ENCODE measurements at regions not wholly inside any gene's neighbourhood (a gene's known extent, or its start where the extent isn't known, plus 50 kb on each side); places are given as distances from the start of the nearest gene placed in this dataset.
"Not testable (repeated sequence)": the region's sequence is repeated elsewhere in the genome, so short reads cannot be mapped to it uniquely, and the experiment has no call there.

DNA sequence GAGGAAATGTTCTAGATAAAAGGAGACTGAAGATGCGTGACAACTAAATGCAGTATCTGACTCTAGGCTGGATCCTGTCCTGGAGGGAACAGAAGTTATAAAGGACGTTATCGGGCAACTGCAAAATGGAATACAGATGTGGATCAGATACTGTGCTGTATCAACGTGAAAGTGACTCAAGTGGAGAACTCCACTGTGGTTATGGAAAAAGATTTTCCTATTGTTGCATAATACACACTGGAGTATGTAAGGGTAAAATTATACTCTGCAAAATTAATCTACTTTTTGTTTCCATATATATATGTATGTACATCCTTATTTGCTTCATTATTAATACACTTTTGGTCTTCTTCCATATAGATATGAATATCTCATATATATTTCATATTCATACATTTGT is 654.0 kb downstream of the QKI start:
- no peak for DNase-seq (ENCODE audit: low read depth)

DNA sequence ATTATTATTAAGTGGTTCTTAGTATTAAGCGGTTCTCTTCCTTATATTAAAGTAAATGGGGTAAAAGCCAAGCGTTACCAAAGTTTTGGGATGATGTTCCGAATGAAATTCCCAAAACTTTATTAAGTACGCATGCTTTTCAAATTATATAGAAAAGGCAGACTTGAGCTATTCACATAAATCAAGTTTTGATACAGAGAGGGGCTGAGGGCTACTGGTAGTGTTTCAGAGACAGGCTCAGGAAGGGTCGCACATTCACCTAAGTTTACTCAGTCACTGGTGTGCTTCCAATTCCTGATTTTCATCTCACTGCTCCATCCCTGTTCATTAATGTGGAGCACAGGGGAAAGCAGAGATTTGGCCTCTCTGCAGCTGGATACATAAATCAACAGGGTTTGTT is 652.2 kb downstream of the QKI start:
- DNase-seq (ENCODE audit: low read depth), result no peak

DNA sequence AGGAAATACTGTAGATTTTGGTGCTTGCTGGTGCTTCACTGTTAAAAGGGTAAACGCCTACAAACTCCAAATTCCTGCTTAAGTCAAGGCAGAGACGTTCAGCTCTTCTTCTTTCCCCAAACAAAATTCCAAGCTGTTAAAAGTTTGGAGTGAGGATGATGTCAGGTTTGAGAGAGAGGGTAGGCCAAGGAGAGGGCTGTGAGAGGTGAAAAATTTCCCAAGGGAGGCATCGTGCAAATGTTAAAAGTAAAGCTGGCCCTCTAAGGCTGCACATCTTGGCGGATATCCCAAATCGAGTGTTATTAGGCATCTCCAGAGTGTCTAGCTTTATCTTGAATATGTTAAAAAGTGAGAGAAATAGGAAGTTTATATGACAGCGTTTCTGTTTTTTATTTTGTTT is 651.8 kb downstream of the QKI start:
- no peak for DNase-seq (ENCODE audit: low read depth)

DNA sequence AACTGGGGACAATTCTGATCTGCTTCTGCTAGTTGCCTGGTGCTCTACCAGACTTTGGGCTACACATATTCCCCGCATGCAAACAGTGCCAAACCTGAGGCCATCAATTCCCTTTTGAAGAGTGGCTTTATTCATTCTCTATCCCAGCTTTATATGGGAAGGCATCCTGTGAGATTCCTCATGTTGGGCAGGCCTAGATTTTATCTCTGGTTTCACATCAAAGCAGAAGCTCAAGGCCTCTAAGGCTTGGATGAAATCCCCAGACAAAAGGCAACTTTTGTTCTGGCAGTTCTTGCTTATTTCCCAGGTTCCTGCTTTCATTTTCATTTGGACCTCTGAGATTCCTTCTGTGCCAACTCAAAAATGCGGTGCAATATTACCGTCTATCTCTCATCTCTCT is 648.8 kb downstream of the QKI start:
- no peak for DNase-seq (ENCODE audit: low read depth)

DNA sequence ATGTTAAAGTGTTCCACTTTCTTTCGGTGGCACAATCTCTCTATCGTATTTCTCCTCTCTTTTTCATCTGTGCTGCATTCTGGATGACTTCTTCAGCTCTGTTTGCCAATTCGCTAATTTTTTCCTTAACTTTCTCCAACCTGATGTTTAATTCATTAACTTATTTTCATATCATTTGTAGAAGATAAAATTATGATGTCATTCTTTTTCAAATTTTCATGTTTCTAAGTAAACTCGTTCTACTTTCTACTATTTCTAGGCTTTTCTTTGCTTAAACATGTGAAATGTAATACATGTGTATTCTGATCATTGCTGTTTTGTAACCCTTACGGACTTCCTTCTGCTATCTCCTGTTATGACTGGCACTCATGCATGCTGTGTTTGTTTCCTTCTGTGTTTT is 648.4 kb downstream of the QKI start:
- no peak for DNase-seq (ENCODE audit: low read depth)

DNA sequence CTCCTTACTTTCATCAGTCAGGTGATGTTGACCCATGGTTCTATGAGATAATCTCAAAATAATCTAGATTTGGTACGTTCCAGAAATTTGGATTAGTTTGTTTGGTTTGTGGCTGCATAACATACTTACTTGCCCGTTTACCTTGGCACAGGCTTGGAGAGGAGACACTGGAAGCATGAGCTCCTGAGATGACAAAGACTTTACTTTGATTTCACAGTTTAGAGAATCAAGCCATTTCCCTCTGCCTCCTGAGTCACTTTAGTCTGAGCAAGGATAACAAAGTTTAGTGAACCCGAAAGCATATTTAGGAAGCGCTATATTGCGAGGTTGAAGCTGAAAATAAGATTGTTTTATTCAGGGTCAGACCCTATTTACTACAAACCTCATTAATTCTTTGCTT is 643.4 kb downstream of the QKI start:
- no peak for DNase-seq (ENCODE audit: low read depth)

DNA sequence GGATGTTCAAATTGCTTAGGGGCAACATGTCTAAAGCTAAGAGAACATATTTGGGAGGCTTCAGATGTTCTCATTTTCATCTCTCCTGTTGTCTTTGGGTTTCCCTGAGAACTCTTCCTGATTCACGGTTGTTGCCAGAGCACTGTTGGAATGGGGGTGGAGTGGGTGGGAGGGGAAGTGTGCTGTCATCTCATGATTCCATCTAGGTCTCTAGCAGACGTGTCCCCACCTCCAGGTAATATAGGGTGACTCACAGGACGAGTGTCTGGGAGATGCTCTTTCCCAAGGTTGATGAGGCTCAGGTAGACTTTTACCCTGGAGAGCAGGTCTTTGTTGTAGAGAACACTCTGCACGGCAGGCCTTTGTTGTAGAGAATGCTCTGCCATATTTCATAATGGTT is 636.9 kb downstream of the QKI start:
- DNase-seq (ENCODE audit: low read depth), result no peak

DNA sequence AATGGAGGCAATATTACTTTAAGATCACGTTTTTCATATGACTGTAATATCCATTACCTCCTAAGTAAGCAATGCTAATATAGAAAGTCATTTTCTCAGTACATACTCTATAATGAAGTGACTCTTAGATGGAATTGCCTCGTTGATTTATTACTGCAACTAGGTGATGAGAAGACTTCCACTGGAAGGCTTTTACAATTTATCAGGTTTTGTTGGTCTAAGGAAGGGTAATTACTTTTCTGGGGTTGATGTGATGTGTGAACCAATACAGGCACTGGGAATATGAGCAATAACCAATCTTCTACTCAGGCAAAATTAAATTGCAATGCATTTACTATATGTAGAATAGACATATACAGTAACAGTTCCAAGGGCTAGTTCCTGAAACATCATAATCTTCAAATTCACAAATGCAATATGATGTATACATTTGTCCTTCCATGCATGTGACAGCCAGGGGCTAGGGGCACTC is 635.0 kb downstream of the QKI start:
- no peak for DNase-seq (ENCODE audit: low read depth)

DNA sequence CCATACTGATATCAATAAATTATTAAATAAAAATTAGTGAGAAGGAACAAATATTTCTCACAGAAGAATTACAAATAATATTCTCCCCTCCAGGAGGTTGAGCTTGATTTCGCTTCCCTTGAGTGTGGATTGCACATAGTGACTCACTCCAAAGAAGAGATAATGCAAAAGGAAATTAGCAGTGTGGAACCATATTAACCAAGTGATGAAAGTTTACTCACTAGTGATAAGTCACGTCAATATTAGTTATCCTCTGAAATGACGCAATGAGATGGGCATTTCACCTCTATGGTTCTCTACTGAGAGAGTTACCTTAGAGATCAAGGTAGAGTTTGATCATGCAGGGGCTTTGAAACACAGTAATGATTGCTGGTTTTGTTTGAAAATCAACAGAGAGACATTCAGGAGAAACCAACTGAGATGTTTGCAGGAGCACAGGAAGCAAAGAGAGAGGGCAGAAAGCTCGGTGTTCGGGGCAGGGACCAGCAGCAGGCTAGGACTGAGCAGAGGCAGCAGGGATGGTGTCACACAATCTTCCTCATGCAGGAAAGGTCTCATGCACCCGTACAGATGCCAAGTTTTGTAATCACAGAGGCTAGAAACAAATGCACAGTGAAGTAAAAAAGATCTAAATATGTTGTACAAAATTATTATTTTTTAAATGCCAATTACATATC is 634.5 kb downstream of the QKI start:
- DNase-seq (ENCODE audit: low read depth), result no peak

DNA sequence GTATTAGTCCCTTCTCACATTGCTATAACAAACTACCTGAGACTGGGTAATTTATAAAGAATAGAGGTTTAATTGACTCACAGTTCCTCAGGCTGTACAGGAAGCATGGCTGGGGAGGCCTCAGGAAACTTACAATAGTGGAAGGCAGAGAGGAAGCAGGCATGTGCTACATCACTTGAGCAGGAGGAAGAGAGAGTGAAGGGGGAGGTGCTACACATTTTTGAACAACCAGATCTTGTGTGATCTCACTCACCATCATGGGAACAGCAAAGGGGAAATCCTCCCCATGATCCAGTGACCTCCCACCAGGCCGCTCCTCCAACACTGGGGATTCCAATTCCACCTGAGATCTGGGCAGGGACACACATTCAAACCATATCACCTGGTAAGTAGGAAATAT is 630.6 kb downstream of the QKI start:
- DNase-seq (ENCODE audit: low read depth), result no peak

DNA sequence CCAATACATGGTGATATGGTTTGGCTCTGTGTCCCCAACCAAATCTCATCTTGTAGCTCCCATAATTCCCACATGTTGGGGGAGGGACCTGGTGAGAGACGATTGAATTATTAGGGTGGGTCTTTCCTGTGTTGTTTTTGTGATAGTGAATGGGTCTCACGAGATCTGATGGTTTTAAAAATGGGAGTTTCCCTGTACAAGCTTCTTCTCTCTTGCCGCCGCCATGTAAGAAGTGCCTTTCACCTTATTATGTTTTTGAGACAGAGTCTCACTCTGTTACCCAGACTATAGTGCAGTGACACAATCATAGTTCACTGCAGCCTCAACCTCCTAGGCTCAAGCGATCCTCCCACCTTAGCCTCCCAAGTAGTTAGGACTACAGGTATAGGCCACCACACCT is 629.1 kb downstream of the QKI start:
- not testable (repeated sequence) for DNase-seq (ENCODE audit: low read depth)

DNA sequence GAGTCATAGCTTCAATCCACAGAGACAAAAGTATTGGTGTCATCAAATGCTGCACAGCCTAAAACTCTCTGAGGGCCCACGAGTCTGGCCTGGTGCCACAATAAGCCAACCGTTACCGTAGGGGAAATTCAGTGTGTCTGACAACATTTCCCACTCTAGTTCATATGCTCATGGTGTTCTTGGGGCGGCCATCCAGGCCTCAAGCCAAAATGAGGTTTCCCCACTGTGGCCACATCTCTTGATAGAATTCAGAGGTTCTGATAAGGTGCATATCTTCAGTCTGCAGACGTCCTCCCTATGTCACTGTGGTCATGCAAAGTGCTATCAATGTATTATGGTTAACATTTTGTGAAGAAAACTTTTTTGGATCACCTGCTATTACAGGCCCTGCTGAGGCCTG is 627.7 kb downstream of the QKI start:
- DNase-seq (ENCODE audit: low read depth), result no peak

DNA sequence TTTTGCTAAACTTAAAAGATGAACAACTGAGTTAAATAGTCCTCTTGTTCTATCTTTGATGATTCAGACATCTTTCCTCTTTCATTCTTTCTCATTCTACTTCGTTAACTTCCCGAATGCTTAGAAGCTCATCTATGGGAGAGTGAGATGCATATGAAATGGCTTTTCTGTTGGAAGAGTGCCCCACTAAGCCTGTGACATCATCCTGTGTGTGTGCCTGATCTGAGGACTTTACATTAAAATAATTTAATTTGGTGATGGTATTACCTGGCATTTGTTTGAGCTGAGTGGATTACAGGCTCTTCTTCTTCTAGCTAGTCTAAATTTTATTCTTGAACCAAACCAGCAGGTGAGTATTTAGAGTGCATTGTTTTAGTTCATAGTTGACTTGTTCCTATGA is 626.5 kb downstream of the QKI start:
- no peak for DNase-seq (ENCODE audit: low read depth)

DNA sequence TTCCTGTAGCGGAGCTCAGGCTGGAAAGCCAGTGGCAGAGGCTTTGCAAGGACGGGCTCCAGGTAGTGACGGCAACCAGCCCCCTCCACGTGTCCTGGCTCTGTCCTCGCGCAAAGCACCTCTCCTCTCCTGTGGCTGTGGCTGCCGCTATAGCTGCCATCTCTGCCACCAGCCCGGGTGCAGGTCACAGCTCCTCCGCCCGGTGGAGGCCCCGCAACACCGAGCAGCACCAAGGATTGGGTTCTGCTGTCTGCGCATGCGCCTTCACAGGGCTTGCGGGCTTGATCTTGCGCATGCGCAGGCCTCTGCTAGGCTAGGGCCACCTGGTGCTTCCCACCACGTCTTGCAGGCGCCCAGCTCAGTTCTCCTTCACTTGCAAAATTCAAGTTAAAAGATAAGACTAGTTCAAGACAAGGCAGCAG is 625.4 kb downstream of the QKI start:
- DNase-seq (ENCODE audit: low read depth), result peak; percentile 34

DNA sequence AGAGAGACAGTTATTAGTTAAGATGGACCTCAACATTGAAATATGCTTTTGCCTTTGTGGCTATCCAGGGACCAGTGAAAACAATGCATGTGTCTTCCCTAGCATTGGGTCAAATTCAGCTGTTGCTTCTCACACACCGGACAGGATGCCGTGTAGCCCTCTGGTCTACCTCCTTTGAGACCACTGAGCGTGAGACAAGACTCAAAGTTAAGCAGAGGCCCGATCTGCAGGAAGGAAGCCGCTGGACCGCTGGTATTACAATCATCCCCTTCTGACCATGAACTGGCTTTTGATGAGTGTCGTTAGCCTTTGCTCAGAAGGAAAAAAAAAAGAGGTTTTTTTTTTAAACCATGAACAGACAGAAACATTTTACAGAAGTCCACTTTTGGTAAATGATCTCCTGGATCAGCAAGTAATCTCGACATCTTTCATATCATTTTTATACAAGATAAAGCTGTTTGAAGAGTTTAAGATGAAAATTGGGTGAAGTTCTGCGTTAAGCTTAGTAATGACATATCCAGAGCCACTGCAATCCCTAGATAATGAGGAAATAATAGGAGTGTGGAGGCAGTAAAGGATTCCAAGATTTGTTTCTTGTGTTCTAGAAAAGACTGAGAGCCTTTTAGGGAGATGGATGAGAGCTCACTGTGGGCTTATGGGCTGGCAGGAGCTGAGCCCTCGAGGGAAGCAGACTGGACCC is 622.8 kb downstream of the QKI start:
- DNase-seq (ENCODE audit: low read depth), result no peak

DNA sequence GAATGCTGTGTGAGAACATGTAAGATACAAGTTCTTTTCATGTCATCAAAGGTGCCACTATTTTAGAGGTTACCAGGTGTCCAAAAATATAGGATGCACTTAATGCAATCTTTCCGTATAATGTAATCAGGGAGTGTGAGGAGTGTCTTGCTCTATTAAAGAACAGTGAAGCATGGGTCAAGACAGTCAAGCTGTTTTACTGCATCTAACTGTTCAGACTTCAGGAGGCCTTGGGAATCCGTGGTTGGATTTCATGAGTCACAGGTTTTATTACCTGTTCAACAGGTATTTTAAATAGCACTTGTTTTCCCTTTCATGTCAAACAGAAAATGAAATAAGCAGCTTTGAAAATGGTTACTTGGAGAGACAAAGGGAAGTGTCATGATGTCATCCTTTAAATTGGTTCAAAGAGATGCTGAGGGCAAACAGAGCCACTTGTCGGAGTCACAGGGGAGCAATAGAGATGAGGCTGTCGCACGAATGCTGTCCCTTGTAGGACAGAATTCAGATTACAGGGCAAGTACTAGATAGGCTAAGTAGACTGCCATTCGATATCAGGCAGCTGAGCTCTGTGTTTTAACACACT is 621.5 kb downstream of the QKI start:
- no peak for DNase-seq (ENCODE audit: low read depth)

DNA sequence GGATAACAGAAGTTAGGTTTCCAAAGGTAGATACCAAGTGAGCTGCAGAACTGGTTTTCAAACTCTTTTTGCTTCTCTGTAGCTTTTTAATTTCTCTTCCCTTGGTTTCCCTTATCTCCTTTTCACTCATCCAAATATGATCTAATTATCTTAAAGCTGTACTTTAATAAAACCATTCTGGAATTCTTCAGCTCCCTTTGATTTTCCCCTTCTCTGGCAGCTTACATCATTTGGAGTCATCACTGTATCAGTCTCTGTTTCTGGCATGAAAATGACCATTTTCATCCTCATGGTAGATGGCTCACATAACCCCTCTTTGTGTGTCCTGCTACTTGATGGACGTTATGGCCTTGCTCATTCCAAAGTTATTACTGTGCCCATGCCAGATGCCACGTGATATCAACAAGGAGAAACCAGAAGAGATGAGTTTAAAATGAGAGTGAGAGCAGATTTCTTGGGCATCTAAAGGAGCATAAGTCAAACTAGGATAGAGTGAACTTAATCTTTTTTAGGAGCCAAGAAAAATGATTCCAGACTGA is 620.2 kb downstream of the QKI start:
- no peak for DNase-seq (ENCODE audit: low read depth)

DNA sequence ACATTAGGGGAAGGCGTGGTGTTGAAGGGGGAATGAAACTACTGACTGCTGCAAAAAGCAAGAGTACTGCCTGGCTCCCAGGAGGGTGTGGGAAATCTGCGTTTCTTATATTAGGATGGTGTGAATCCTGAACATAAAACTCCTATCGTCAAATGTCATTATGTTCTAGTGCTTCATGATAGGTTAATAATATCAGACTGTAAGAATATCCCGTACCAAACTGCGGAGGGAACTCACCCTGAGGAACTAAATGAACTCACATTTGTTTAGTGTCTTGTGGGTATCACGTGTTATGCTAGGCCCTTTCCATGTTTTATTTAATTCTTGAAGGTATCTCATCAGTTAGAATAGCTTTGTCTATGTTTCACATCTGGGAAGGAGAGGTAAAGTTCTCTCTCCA is 610.7 kb downstream of the QKI start:
- DNase-seq (ENCODE audit: low read depth), result no peak

DNA sequence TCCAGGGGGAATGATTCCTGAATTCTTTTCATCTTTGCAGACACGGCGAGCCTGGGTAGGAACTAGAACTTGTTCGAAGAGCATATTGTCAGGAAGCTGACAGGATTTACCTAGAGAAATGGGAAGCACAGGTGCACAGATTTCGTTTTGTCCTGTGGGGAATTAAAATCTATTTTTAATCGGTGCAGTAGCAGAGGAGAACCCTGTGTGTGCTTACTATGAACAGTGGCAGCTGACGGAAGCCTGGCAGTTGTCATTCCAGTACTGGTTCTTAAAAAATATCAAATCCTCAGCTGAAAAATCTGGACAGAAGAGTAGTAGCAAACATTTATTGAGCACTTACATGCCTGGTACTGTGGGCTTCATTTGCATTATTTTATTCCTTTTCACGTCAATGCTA is 609.0 kb downstream of the QKI start:
- DNase-seq (ENCODE audit: low read depth), result no peak

DNA sequence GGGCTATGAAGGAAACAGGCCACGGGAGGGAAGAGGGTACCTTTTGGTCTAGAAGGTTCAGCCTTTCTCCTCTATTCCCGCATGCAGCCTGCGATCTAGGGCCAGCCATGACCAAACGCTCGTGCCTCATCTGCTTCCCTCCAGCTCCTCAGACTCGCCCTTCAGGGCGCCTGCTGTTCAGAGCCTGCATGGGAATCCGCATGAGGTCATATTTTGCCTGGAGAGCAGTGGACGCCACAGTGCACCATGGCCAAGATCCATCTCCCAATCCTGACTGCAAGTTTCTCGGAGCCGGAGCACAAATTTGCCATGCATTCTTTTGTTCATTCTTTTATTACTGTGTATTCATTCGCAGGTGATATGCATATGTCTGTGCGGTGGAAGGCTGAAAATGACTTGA is 608.1 kb downstream of the QKI start:
- DNase-seq (ENCODE audit: low read depth), result no peak

DNA sequence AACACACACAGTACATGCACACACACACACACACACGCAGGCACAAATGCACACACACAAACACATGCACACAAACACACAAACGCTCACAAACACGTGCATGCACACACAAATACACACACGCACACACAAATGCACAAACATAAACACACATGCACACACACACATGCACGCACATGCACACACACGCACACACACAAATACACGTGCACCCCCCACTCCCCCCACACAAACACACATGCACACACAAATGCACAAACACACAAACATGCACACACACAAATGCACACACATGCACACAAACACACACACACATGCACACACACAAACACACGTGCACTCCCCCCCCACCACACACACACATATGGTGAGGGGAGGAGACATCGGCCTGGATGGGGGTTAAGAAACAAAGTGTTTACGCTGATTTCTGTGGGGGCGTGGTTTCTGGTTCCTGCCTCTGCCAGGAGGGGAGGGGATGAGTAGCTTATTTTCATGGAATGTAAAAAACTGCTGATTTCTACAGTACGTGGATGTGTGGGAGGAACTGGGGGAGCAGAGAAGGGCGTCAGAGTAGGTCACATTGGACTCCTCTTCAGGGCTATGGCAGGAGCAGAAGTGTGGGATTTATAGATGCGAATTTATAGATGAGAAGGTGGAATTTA is 607.2 kb downstream of the QKI start:
- DNase-seq (ENCODE audit: low read depth), result no peak

DNA sequence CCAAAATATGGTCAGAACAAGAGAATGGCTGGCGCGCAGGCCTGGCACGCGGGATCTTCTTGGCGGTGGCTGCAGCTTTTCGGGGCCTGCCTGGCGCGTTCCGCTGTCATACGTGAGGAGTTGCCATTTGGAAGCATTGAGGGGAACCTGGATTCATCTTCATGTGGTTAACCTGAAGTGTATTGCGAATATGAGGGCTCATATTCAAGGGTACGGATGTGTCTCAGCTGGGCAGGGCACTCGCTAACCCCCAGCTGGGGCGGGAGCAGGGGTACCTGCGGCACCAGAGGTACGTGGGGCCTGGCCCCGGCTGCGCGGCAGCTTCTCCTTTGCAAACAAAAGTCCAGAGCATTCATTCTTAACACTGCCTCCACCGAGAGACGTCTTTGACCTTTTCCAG is 605.6 kb downstream of the QKI start:
- DNase-seq (ENCODE audit: low read depth), result no peak

DNA sequence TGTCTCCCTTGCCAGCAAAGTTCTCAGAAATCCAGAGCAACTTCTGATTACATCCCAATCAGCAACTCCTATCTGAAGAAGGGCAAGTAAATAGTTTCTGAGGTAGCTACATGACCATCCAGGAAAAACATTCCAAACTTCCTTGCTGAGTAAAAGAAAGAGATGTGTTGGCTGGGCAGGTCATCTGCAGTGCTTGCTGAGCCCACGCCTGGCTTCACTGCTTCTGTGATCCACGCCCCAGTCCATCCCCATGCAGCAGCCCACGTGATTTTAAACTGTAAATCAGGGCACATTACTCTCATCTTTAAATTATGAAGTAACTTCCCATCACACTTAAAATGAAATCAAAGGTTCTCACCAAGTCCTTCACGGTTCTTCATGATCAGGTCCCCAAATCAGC is 603.6 kb downstream of the QKI start:
- DNase-seq (ENCODE audit: low read depth), result no peak

All from activated T-helper 1 cell treated with Interleukin-2 at 50 U/mL for 16 hours (primary cell).